NCI-H146 treated with DMSO at 0.1 percent for 48 hours (cell line): ENCODE measurements at regions not wholly inside any gene's neighbourhood (a gene's known extent, or its start where the extent isn't known, plus 50 kb on each side); places are given as distances from the start of the nearest gene placed in this dataset.
"Not testable (repeated sequence)": the region's sequence is repeated elsewhere in the genome, so short reads cannot be mapped to it uniquely, and the experiment has no call there.

Source experiments
- DNase-seq: peaks from one replicate; lab custom pipeline; 2025; ENCODE audit not compliant: unreplicated experiment; lab: John Stamatoyannopoulos, UW

DNA sequence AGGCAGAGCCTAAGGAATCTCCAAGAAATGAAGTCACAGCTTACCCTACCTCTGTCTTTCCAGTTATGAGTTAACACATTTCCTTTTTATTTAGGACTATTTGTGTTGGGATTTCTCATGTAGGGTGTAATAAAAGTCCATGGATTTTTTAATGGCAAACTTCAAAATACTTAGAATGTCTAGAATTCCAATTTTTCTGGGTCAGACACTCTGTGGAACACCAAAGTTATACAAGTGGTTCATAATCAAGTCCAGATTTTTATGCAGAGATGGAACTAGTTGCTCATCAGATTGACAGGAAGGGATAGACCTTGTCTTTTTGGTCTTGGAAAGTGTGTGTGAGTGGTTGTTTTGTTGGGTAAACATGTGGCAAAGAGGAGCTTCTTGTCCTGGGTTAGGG lies 69.8 kb upstream of the ADRA1D start:
- no peak for DNase-seq

DNA sequence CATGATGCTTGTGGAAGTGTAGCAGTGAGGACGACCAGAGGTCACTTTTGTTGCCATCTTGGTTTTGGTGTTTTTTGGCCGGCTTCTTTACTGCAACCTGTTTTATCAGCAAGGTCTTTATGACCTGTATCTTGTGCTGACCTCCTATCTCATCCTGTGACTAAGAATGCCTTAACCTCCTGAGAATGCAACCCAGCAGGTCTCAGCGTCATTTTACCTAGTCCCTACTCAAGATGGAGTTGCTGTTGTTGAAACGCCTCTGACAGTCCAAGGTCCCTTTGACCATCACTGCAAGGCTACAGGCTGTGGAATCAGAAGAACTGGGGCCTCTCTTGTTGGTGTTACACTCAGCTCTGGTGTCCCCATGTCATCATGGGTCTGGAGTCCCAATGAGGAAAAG lies 61.5 kb upstream of the ADRA1D start:
- not testable (repeated sequence) for DNase-seq

DNA sequence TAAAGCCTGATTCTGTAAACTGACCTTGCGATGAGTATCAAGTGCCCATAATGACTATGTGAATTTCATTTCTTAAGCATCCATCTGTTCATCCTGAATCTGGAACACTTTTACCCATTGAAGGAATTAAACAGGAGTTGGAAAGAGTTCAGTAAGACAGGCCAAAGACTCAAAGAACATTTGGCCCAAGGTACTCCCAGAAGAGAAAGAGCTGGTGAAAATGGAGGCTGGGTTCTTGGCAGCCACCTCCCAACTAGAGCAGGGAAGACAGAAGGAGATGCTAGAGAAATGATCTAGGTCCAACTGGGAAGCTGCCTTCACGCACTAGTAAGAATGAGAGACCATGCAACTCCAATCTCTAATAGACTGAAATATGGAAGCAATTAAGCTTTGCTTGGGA lies 57.1 kb upstream of the ADRA1D start:
- no peak for DNase-seq

DNA sequence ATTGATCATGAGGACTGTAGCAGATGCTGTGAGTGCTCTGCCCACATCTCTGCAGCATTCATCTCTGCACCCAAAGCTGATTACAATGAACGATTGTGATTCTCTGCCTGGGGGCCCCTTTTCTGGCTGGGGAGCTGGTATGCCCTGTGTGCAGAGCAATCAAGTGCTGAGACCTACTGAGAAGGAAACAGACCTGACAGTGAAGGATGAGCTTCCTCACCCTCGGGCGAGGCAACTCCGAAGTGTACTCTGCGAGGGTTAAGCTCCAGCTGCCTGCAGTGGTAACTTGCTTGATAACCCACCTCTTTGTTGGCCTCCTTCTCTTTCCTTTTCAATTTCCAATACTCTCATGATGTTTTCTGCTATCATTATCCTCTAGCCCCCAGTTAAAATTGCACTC lies 56.0 kb upstream of the ADRA1D start:
- DNase-seq: no peak

DNA sequence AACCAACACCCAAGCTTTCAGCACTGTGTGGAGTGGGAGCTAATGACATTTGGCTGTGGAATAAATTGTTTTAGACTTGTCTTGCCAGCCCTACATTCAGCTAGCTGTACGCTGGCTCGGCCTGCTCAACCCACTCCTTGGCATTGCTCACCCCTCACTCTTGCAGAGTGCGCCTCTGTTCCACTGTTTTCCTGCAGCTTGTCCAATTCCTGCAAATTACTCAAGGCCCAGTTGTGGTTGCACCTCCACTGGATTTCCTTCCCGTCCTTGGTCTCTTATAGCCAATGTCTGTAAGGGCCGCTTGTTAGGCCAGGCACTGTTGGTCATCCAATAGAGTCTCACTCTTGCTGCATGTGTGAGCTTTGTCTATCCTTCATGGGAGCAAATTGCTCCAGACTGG lies 55.5 kb upstream of the ADRA1D start:
- DNase-seq: no peak

DNA sequence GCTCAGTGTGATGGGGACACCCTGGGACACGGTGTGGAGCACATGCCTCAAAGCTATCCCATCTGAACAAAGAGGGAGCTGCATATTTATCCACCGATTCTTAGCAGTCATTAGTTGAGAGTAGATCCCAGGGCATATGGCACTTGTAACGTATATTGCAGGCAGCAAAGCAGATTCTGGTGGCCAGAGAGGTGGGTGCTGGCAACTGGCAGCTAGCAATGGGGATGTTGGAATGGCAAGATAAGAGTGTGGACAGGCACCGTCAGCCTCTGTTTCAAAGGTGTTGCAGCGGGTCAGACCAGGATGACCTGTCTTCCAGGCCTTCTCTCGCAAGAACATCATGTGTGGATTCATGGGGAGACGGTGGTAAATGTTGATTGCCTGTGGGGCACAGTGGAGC lies 54.0 kb upstream of the ADRA1D start:
- DNase-seq: no peak

DNA sequence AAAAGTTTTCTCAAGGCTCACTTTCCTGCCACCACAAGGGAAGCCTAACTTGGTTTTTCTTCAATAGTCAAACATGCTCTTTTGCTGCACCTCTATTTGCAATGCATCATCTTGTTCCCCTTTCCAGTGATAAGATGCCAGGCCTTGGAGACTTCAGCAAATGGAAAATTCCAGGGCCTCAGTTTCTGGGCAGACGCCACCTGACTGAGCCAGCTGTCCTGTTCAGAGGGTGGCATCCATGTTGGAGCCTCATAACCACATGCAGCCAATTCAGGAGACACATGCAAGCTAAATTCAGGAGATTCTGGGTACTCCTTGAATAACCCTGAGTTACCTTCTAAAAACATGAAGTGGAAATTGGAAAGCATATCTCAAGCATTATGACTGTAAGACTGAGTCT lies 51.8 kb upstream of the ADRA1D start:
- no peak for DNase-seq

DNA sequence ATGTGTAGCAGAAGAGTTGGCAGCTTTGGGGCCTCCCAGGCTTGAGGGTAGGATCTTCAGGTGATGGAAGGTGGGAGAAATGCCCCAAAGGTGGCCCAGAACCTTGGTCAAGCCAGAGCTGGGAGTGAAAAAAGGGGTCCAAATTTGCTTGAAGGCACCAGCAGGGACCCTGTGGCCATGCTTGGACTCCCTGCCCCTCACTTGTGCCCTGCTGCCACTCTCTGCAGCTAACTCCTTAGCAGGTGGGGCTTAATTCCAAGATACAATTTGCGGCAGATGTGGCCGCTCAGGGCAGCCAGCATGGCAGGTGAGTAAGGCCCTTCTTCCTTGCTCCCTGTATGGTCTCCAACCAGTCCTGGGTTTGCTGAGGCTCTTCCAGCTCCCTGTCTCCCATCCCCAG lies 51.3 kb upstream of the ADRA1D start:
- DNase-seq: no peak

DNA sequence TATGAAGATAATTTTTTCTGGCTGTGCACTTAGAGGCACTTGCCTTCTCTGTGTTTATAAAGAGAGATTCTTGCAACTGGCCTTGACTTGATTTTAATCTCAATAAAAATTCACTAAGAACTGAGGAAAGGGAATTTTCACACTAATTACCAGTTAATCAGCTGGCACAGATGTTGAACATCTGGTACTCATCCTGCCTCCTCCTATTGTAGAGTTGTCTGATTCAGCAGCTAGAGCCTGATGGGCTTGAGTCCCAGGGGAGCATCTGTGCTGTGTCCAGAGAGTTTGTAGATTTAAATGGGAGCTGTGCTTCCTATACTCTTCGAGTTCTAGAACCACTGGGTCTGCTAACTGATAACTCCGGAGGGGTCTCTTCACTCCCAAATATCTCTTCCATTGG lies 50.7 kb upstream of the ADRA1D start:
- DNase-seq: no peak

DNA sequence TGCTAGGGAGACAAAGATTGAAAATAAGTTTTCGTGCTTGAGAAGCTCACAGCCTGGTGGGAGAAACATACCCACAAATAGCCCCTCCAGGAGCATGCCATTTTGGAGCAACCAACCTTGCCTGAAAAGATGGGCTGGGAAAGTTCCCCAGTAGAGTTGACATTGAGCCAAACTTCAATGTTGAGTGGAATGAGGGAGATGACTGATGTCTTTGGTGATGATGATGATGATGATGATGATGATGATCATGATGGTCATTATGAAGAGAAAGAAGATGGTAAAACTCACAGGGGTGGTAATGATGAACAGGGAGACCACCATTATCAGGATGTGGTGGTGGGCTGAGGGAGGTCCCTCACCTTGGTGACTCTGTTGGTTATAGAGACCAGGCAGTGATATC lies 50.1 kb upstream of the ADRA1D start:
- DNase-seq: no peak
